Liver (tissue), 8 donors: ENCODE measurements at regions not wholly inside any gene's neighbourhood (a gene's known extent, or its start where the extent isn't known, plus 50 kb on each side); places are given as distances from the start of the nearest gene placed in this dataset.

Experiments used
- DNase-seq: peaks from one replicate; pipeline ENCODE4 v3.0.0-alpha.2; 2017; ENCODE audit warnings: low spot score
- H3K27ac ChIP-seq, 2 donors: one replicate each; pipeline ENCODE4 v1.7.0; 2013; ENCODE audit warnings: inconsistent platforms in 2 of 2, low read length in 2 of 2, control low read depth in 1 of 2, low read depth in 1 of 2, mild to moderate bottlenecking in 1 of 2
- H3K27me3 ChIP-seq, 4 donors: one replicate each; pipeline versions ENCODE4 v1.6.1 to v1.7.0; 2013; ENCODE audit warnings: low read length in 3 of 4, inconsistent platforms in 1 of 4, mild to moderate bottlenecking in 1 of 4, moderate library complexity in 1 of 4; ENCODE audit not compliant: control insufficient read depth in 4 of 4, insufficient read depth in 4 of 4
- H3K36me3 ChIP-seq, 4 donors: one replicate each; pipeline versions ENCODE4 v1.6.1 to v1.7.0; 2013; ENCODE audit warnings: low read length in 3 of 4, mild to moderate bottlenecking in 3 of 4, low read depth in 1 of 4, moderate library complexity in 1 of 4; ENCODE audit not compliant: control insufficient read depth in 4 of 4, insufficient read depth in 3 of 4
- H3K4me1 ChIP-seq, 4 donors: one replicate each; pipeline versions ENCODE4 v1.6.1 to v1.7.0; 2013; ENCODE audit warnings: low read length in 3 of 4, mild to moderate bottlenecking in 3 of 4, moderate library complexity in 1 of 4; ENCODE audit not compliant: control insufficient read depth in 4 of 4, insufficient read depth in 4 of 4
- H3K4me3 ChIP-seq, 3 donors: one replicate each; pipeline versions ENCODE4 v1.6.1 to v1.7.0; 2013; ENCODE audit warnings: low read length in 3 of 3, control low read depth in 1 of 3, low read depth in 1 of 3, mild to moderate bottlenecking in 1 of 3
- H3K9ac ChIP-seq, 2 donors: one replicate each; pipeline ENCODE4 v1.7.0; 2013; ENCODE audit warnings: low read length in 2 of 2, mild to moderate bottlenecking in 2 of 2, moderate library complexity in 2 of 2, control low read depth in 1 of 2, low read depth in 1 of 2
- H3K9me3 ChIP-seq, 4 donors: one replicate each; pipeline versions ENCODE4 v1.6.1 to v1.7.0; 2013; ENCODE audit warnings: low read length in 3 of 4; ENCODE audit not compliant: control insufficient read depth in 4 of 4
- EGR1 ChIP-seq, 2 donors: IDR thresholded peaks; 2 replicates each; pipeline ENCODE4 v1.6.1; 2016 to 2018; ENCODE audit warnings: antibody characterized with exemption in 2 of 2, low read depth in 2 of 2
- FOXA1 ChIP-seq: IDR thresholded peaks from 2 replicates; pipeline ENCODE4 v1.6.1; 2016; ENCODE audit warnings: antibody characterized with exemption
- FOXA2 ChIP-seq: IDR thresholded peaks from 2 replicates; pipeline ENCODE4 v1.6.1; 2016; ENCODE audit warnings: antibody characterized with exemption
- GABPA ChIP-seq, 2 donors: IDR thresholded peaks in 1 of 2; conservative IDR thresholded peaks in 1 of 2; 2 replicates each; pipeline ENCODE4 v1.6.1; 2016; ENCODE audit warnings: antibody characterized with exemption in 2 of 2, mild to moderate bottlenecking in 1 of 2, moderate library complexity in 1 of 2
- HNF4A ChIP-seq, 2 donors: conservative IDR thresholded peaks; 2 replicates each; pipeline ENCODE4 v1.6.1; 2016; ENCODE audit warnings: antibody characterized with exemption in 2 of 2, mild to moderate bottlenecking in 2 of 2
- HNF4G ChIP-seq: IDR thresholded peaks from 2 replicates; pipeline ENCODE4 v1.6.1; 2016; ENCODE audit warnings: antibody characterized with exemption
- NR2F2 ChIP-seq: IDR thresholded peaks from 2 replicates; pipeline ENCODE4 v1.6.1; 2016; ENCODE audit warnings: antibody characterized with exemption
- RAD21 ChIP-seq, 2 donors: IDR thresholded peaks; 2 replicates each; pipeline ENCODE4 v1.6.1; 2016; ENCODE audit warnings: antibody characterized with exemption in 2 of 2, mild to moderate bottlenecking in 2 of 2
- RXRA ChIP-seq, 2 donors: IDR thresholded peaks; 2 replicates each; pipeline ENCODE4 v1.6.1; 2017 to 2018; ENCODE audit warnings: antibody characterized with exemption in 2 of 2, mild to moderate bottlenecking in 1 of 2
- SP1 ChIP-seq: IDR thresholded peaks from 2 replicates; pipeline ENCODE4 v1.6.1; 2018; ENCODE audit warnings: antibody characterized with exemption, mild to moderate bottlenecking
- TAF1 ChIP-seq: conservative IDR thresholded peaks from 2 replicates; pipeline ENCODE4 v1.6.1; 2016; ENCODE audit warnings: antibody characterized with exemption, mild to moderate bottlenecking
- YY1 ChIP-seq: IDR thresholded peaks from 2 replicates; pipeline ENCODE4 v1.6.1; 2016; ENCODE audit warnings: antibody characterized with exemption, mild to moderate bottlenecking
- WGBS: extraction: QIAGEN DNeasy Blood & Tissue Kit; methylation state at CpG from one replicate; pipeline ENCODE4 v1.1.7; 2013; 5-methylcytosine and 5-hydroxymethylcytosine counted together
- TF ChIP-seq, protein P1 (sequence below): IDR thresholded peaks from 2 replicates; pipeline ENCODE4 v1.6.1; 2016; ENCODE audit warnings: antibody characterized with exemption
- TF ChIP-seq, protein P2 (sequence below): fragments of 150-350 bp; IDR thresholded peaks from 2 replicates; pipeline ENCODE4 v1.5.1; 2017; ENCODE audit warnings: improper control_type of control experiment, low read depth, low read length; ENCODE audit not compliant: missing input control
- TF ChIP-seq, protein P3 (sequence below): IDR thresholded peaks from 2 replicates; pipeline ENCODE4 v1.6.1; 2016; ENCODE audit warnings: antibody characterized with exemption
- TF ChIP-seq, protein P4 (sequence below): IDR thresholded peaks from 2 replicates; pipeline ENCODE4 v1.6.1; 2016; ENCODE audit warnings: antibody characterized with exemption
- TF ChIP-seq, protein P5 (sequence below): IDR thresholded peaks from 2 replicates; pipeline ENCODE4 v1.6.1; 2016; ENCODE audit warnings: antibody characterized with exemption, mild to moderate bottlenecking
- donor health status: healthy.
- donor health status: healthy.
- donor health status: healthy.
- donor health status: healthy.
- donor health status: healthy.

DNA sequence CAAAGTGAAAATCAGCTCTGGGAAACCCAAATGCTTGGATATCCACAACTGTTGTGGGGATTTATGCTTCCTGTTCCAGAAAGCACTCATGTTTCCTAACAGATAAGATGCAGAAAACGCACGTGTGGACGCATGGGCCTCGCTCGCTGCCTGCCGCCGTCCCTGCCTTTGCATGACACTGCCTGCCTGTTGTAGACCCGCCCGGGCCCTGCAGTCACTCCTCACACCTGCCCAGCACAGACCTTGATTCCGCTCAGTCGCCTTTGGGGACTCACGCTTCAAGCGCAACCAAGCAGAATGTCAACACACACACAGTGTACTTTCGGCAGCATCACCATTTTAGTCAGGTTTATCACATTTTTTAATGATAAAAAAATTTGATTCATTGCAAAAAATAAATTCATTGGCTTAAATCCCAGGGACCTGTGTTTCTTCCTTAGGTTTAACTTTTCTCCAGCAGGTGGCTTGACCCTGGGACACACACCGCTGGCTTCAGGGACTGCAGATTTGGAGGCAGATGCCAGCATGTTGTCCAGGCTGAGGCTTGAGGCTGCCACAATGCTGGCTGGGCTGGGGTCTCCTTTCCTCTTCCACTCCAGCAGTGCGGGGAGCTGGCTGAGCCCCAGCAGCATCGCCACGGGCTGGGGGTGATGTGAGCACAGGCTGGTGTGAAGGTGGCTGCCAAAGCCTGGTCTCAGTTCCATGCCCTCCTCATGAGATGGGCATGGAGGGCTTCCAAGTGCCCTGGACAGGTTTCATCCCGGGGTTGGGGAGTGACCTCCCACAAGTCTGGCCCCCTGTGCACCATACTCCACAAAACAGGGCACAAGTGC, 416.9 kb upstream of the IRX4 start:
- H3K27me3 ChIP-seq, result no peaks in the 10 kb centered on the region
- H3K27ac ChIP-seq, result no peak overlapping the region
- no peak overlapping the region for H3K9ac ChIP-seq
- TF ChIP-seq, protein P1, sequence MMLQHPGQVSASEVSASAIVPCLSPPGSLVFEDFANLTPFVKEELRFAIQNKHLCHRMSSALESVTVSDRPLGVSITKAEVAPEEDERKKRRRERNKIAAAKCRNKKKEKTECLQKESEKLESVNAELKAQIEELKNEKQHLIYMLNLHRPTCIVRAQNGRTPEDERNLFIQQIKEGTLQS, result no peak
- TF ChIP-seq RXRA (IDR thresholded peaks at IDR 0.05), result no peak
- no peak for TF ChIP-seq HNF4G
- no peak for TF ChIP-seq FOXA1
- no peak for TF ChIP-seq FOXA2
- no peak for TF ChIP-seq NR2F2
- TF ChIP-seq, protein P2, sequence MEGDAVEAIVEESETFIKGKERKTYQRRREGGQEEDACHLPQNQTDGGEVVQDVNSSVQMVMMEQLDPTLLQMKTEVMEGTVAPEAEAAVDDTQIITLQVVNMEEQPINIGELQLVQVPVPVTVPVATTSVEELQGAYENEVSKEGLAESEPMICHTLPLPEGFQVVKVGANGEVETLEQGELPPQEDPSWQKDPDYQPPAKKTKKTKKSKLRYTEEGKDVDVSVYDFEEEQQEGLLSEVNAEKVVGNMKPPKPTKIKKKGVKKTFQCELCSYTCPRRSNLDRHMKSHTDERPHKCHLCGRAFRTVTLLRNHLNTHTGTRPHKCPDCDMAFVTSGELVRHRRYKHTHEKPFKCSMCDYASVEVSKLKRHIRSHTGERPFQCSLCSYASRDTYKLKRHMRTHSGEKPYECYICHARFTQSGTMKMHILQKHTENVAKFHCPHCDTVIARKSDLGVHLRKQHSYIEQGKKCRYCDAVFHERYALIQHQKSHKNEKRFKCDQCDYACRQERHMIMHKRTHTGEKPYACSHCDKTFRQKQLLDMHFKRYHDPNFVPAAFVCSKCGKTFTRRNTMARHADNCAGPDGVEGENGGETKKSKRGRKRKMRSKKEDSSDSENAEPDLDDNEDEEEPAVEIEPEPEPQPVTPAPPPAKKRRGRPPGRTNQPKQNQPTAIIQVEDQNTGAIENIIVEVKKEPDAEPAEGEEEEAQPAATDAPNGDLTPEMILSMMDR, result no peak
- H3K4me1 ChIP-seq, result no peaks in the 10 kb centered on the region
- H3K4me3 ChIP-seq, result no peak overlapping the region
- DNase-seq, result no peak
- H3K36me3 ChIP-seq, result no peaks in the 10 kb centered on the region
- WGBS, result 76% methylated on average over 19 of the region's 19 CpGs
- H3K9me3 ChIP-seq, result no peaks in the 10 kb centered on the region

DNA sequence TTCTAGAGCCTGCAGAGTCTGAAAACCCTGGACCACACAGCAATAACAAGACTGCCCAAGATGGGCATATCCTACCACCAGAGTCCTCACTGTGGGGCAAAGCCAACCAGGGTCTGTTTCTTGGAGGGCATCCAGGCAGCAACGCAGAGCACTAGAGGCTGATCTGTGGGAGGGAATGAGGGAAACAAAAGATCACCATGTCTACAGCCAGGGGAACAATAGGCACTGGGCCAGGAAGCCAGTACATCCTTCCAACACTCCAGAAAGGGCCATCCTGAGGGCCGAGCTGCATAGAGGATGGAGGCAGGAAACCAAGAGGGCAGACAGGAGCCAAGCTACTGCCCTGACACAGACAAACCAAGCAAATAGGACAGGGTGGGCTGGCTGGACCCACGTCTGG, 416.1 kb upstream of the IRX4 start:
- WGBS, result 42% methylated on average over 3 of the region's 3 CpGs
- Histone ChIP-seq H3K9ac (no peak overlapping the region), H3K36me3 (no peaks in the 10 kb centered on the region), H3K27ac (no peak overlapping the region), H3K4me1 (no peaks in the 10 kb centered on the region), H3K9me3 (no peaks in the 10 kb centered on the region), H3K27me3 (no peaks in the 10 kb centered on the region), H3K4me3 (no peak overlapping the region)
- TF ChIP-seq HNF4G (no peak), YY1 (no peak), SP1 (no peak), FOXA2 (no peak), FOXA1 (no peak), RXRA (IDR thresholded peaks at IDR 0.05) (no peak), EGR1 (IDR thresholded peaks at IDR 0.05; ENCODE audit: low read depth in 2 of 2) (no peak), GABPA (IDR thresholded peaks at IDR 0.05 in 1 of 2, conservative IDR thresholded peaks at IDR 0.05 in 1 of 2) (no peak), HNF4A (conservative IDR thresholded peaks at IDR 0.05) (no peak), TAF1 (no peak), RAD21 (IDR thresholded peaks at IDR 0.05) (no peak)
- TF ChIP-seq, protein P3, sequence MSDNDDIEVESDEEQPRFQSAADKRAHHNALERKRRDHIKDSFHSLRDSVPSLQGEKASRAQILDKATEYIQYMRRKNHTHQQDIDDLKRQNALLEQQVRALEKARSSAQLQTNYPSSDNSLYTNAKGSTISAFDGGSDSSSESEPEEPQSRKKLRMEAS, result no peak
- TF ChIP-seq, protein P1, result no peak
- TF ChIP-seq, protein P2, result no peak
- TF ChIP-seq, protein P4, sequence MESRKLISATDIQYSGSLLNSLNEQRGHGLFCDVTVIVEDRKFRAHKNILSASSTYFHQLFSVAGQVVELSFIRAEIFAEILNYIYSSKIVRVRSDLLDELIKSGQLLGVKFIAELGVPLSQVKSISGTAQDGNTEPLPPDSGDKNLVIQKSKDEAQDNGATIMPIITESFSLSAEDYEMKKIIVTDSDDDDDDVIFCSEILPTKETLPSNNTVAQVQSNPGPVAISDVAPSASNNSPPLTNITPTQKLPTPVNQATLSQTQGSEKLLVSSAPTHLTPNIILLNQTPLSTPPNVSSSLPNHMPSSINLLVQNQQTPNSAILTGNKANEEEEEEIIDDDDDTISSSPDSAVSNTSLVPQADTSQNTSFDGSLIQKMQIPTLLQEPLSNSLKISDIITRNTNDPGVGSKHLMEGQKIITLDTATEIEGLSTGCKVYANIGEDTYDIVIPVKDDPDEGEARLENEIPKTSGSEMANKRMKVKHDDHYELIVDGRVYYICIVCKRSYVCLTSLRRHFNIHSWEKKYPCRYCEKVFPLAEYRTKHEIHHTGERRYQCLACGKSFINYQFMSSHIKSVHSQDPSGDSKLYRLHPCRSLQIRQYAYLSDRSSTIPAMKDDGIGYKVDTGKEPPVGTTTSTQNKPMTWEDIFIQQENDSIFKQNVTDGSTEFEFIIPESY, result no peak
- TF ChIP-seq, protein P5, sequence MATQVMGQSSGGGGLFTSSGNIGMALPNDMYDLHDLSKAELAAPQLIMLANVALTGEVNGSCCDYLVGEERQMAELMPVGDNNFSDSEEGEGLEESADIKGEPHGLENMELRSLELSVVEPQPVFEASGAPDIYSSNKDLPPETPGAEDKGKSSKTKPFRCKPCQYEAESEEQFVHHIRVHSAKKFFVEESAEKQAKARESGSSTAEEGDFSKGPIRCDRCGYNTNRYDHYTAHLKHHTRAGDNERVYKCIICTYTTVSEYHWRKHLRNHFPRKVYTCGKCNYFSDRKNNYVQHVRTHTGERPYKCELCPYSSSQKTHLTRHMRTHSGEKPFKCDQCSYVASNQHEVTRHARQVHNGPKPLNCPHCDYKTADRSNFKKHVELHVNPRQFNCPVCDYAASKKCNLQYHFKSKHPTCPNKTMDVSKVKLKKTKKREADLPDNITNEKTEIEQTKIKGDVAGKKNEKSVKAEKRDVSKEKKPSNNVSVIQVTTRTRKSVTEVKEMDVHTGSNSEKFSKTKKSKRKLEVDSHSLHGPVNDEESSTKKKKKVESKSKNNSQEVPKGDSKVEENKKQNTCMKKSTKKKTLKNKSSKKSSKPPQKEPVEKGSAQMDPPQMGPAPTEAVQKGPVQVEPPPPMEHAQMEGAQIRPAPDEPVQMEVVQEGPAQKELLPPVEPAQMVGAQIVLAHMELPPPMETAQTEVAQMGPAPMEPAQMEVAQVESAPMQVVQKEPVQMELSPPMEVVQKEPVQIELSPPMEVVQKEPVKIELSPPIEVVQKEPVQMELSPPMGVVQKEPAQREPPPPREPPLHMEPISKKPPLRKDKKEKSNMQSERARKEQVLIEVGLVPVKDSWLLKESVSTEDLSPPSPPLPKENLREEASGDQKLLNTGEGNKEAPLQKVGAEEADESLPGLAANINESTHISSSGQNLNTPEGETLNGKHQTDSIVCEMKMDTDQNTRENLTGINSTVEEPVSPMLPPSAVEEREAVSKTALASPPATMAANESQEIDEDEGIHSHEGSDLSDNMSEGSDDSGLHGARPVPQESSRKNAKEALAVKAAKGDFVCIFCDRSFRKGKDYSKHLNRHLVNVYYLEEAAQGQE, result no peak
- no peak for DNase-seq
